ENCODE measurements at regions not wholly inside any gene's neighbourhood (a gene's known extent, or its start where the extent isn't known, plus 50 kb on each side); places are given as distances from the start of the nearest gene placed in this dataset.

DNA sequence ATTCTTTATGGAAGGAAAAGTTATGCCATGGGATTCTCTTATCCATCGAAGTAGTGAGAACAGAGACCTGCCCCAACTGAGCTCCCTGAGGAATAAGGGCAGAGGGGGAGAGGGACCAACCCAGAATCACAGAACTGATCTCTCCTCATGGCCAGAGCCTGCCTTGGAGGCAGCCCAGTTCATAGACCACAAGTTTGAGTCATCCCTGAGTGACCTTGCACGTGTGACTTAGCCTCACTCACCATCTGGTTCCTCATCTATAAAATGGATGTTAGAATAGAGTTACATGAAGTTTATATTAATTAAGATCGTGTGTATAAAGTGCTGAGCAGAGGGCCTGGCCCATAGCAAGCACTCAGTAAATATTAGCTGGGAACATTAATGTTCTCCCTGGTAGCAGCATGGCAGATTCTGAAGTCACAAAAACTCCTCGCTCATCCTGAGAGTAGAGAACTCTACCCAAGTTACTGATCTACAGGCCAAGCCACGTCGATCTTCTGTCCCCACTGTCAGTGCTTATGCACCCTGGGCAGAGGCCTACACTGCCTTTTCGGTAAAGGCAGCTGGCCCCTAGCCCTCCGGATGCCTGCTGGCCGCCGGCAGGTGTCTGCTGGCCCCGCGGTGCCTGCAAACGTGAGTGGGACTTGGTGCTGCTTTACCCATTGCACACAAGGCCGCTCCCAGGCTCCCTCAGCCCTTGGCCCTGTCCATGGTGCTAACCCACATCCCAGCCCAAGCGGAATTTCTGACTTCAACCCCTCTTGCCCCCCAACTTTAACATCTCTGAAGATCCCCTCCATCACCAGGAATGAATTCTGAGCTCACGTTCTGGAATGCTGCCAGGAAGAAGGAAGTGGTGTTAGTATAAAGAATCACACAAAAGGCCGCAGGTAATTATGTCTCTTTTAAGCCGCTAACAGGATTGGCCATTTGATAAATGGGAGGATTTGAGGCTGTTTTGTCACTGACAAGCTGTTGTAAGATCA lies 61.1 kb upstream of the ARAP3 start:
- TF ChIP-seq EZH2phosphoT487 (IDR thresholded peaks at IDR 0.05; ENCODE audit: borderline replicate concordance, low read length), result no peak
- TF ChIP-seq, protein P1, sequence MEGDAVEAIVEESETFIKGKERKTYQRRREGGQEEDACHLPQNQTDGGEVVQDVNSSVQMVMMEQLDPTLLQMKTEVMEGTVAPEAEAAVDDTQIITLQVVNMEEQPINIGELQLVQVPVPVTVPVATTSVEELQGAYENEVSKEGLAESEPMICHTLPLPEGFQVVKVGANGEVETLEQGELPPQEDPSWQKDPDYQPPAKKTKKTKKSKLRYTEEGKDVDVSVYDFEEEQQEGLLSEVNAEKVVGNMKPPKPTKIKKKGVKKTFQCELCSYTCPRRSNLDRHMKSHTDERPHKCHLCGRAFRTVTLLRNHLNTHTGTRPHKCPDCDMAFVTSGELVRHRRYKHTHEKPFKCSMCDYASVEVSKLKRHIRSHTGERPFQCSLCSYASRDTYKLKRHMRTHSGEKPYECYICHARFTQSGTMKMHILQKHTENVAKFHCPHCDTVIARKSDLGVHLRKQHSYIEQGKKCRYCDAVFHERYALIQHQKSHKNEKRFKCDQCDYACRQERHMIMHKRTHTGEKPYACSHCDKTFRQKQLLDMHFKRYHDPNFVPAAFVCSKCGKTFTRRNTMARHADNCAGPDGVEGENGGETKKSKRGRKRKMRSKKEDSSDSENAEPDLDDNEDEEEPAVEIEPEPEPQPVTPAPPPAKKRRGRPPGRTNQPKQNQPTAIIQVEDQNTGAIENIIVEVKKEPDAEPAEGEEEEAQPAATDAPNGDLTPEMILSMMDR (conservative IDR thresholded peaks at IDR 0.05; ENCODE audit: low read depth, low read length), result no peak
- TF ChIP-seq EZH2 (IDR thresholded peaks at IDR 0.05; ENCODE audit: low read length, unreplicated experiment), result no peak
- Histone ChIP-seq H2AFZ (ENCODE audit: low read length) (no peak overlapping the region), H3K27ac (ENCODE audit: low read length) (no peak overlapping the region), H3K4me2 (ENCODE audit: low read length) (no peak overlapping the region), H3K9me3 (ENCODE audit: low read length) (no peaks in the 10 kb centered on the region), H3K36me3 (ENCODE audit: low read depth, low read length) (no peaks in the 10 kb centered on the region), H3F3A (ENCODE audit: low read length, unreplicated experiment) (no peaks in the 10 kb centered on the region), H3K4me3 (ENCODE audit: low read length) (no peak overlapping the region), H3K9ac (ENCODE audit: low read length) (no peak overlapping the region), H3K79me2 (ENCODE audit: low read length) (no peaks in the 10 kb centered on the region), H3K27me3 (ENCODE audit: low read length) (0 out of 2 replicates have a peak, but pooled peaks cover 4% of the 10 kb centered on the region), H3K4me1 (ENCODE audit: insufficient read depth, low read length) (no peaks in the 10 kb centered on the region), H4K20me1 (ENCODE audit: low read length) (no peaks in the 10 kb centered on the region), H3K9me2 (replicated peaks; ENCODE audit: low read length) (no peaks in the 10 kb centered on the region)
- ATAC-seq, result no peak; the same call in 1 of the 2 replicates
- intact Hi-C loops (cut with micrococcal nuclease), result no loop called here
- ChIA-PET POLR2A (ENCODE audit: unreplicated experiment) (no interaction called here), CTCF (no interaction called here)
- no TSS peak for BruUV-seq (replicated peaks)
- peak; percentile 28 for DNase-seq

DNA sequence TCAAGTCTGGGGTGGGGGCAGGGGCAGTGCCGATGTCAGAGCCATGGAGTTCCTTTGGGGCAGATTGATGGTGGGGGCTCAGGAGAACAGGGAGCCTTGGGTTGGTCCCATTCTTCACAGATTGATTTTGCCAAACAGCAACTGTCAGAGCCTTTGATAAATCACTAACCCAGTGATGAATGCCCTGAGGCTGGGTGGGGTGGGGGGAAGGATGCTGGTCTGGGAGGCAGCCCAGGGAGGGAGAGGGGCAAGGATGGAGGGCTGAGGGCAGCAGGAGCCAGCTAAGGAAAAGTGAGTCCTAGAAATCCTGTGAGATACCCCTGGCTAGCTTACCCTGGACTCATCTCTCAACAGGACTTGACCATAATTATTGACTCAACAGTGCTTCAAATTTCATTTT lies 60.1 kb upstream of the ARAP3 start:
- CTCF ChIA-PET, result no interaction called here

More for the DNA sequence above, 60.1 kb upstream of the ARAP3 start:
- POLR2A ChIA-PET (ENCODE audit: unreplicated experiment), result no interaction called here
- 0 out of 2 replicates have a peak, but pooled peaks cover 5% of the 10 kb centered on the region for H3K27me3 ChIP-seq (ENCODE audit: low read length)
- H2AFZ ChIP-seq (ENCODE audit: low read length), result no peak overlapping the region
- no peaks in the 10 kb centered on the region for H3K9me3 ChIP-seq (ENCODE audit: low read length)
- no peaks in the 10 kb centered on the region for H3F3A ChIP-seq (ENCODE audit: low read length, unreplicated experiment)
- no peak overlapping the region for H3K27ac ChIP-seq (ENCODE audit: low read length)
- no peaks in the 10 kb centered on the region for H4K20me1 ChIP-seq (ENCODE audit: low read length)
- TF ChIP-seq EZH2phosphoT487 (IDR thresholded peaks at IDR 0.05; ENCODE audit: borderline replicate concordance, low read length) (no peak), EZH2 (IDR thresholded peaks at IDR 0.05; ENCODE audit: low read length, unreplicated experiment) (no peak)
- TF ChIP-seq, protein P1 (conservative IDR thresholded peaks at IDR 0.05; ENCODE audit: low read depth, low read length), result no peak
- BruUV-seq (replicated peaks), result no TSS peak
- H3K4me2 ChIP-seq (ENCODE audit: low read length), result no peak overlapping the region
- no peak overlapping the region for H3K9ac ChIP-seq (ENCODE audit: low read length)
- no peak for DNase-seq
- H3K9me2 ChIP-seq (replicated peaks; ENCODE audit: low read length), result no peaks in the 10 kb centered on the region
- no peaks in the 10 kb centered on the region for H3K4me1 ChIP-seq (ENCODE audit: insufficient read depth, low read length)
- intact Hi-C loops (cut with micrococcal nuclease), result no loop called here
- H3K36me3 ChIP-seq (ENCODE audit: low read depth, low read length), result no peaks in the 10 kb centered on the region
- no peak for ATAC-seq
- no peak overlapping the region for H3K4me3 ChIP-seq (ENCODE audit: low read length)
- no peaks in the 10 kb centered on the region for H3K79me2 ChIP-seq (ENCODE audit: low read length)
